GM12878 (cell line): ENCODE measurements at regions not wholly inside any gene's neighbourhood (a gene's known extent, or its start where the extent isn't known, plus 50 kb on each side); places are given as distances from the start of the nearest gene placed in this dataset.

ENCODE experiments used
- ATAC-seq: fragments of 200-7000 bp; cut with Tn5 transposase; 3 replicates; pipeline ENCODE4 v1.9.1; 2020; ENCODE audit warnings: mild to moderate bottlenecking, moderate library complexity
- BruUV-seq: library from RNA; stranded (reverse); fragments of 400-500 nt; replicated peaks from 2 replicates; lab custom pipeline; 2021; lab: Mats Ljungman, UMichigan
- CTCF ChIA-PET: fragments of 300-600 bp; sonication (Branson Sonifier 250); formaldehyde crosslinking; extraction: SDS; loops from one replicate; lab custom pipeline; 2021; ENCODE audit warnings: inconsistent platforms; lab: Yijun Ruan, JAX
- POLR2A ChIA-PET: fragments of 350-600 bp; formaldehyde crosslinking; extraction: SDS; loops from one replicate; lab custom pipeline; 2021; ENCODE audit warnings: inconsistent platforms; lab: Charles Lee
- RAD21 ChIA-PET: fragments of 300-600 bp; sonication (Branson Sonifier 250); formaldehyde crosslinking; loops from one replicate; lab custom pipeline; 2023; ENCODE audit warnings: antibody characterized with exemption; ENCODE audit not compliant: unreplicated experiment; lab: Charles Lee
- SMC1A ChIA-PET: fragments of 300-600 bp; sonication (Branson Sonifier 250); formaldehyde crosslinking; loops from one replicate; lab custom pipeline; 2023; ENCODE audit not compliant: unreplicated experiment, uncharacterized antibody; lab: Charles Lee
- DNase-seq: peaks from one replicate; pipeline ENCODE4 v3.0.0-alpha.2; 2011; ENCODE audit warnings: low read depth, low spot score
- FAIRE-seq: peaks from 3 replicates; lab custom pipeline; 2011; peaks lifted over from hg19 to GRCh38; lab: Jason Lieb, UNC
- H2AFZ ChIP-seq: 2 replicates; pipeline ENCODE4 v1.6.0; 2011; ENCODE audit warnings: low read depth, low read length, control low read depth; ENCODE audit not compliant: control insufficient read depth
- H3K27ac ChIP-seq: 2 replicates; pipeline ENCODE4 v1.5.1; 2011; ENCODE audit warnings: control low read depth; ENCODE audit not compliant: control insufficient read depth, insufficient read depth
- H3K27me3 ChIP-seq, 2 experiments: replicated peaks in 1 of 2; 2 replicates each; pipeline versions ENCODE4 v1.6.0 to v1.6.1; 2011; ENCODE audit warnings: low read length in 1 of 2; ENCODE audit not compliant: control insufficient read depth in 2 of 2, insufficient read depth in 2 of 2
- H3K36me3 ChIP-seq, 2 experiments: 2 replicates each; pipeline ENCODE4 v1.5.1; 2011; ENCODE audit warnings: low read length in 1 of 2; ENCODE audit not compliant: control insufficient read depth in 2 of 2, insufficient read depth in 2 of 2
- H3K4me1 ChIP-seq: 2 replicates; pipeline ENCODE4 v1.6.1; 2011; ENCODE audit warnings: mild to moderate bottlenecking, low read length, moderate library complexity, mixed read lengths; ENCODE audit not compliant: control insufficient read depth, insufficient read depth
- H3K4me2 ChIP-seq: 2 replicates; pipeline ENCODE4 v1.6.0; 2011; ENCODE audit warnings: control low read depth; ENCODE audit not compliant: control insufficient read depth, insufficient read depth
- H3K4me3 ChIP-seq: fragments of 200-600 bp; sonication (generic); 2 replicates; pipeline ENCODE4 v1.5.1; 2016
- H3K79me2 ChIP-seq: 2 replicates; pipeline ENCODE4 v1.6.0; 2011; ENCODE audit warnings: low read length; ENCODE audit not compliant: control insufficient read depth, insufficient read depth
- H3K9ac ChIP-seq: 2 replicates; pipeline ENCODE4 v1.8.0; 2011; ENCODE audit warnings: low read length, control low read depth, mixed read lengths; ENCODE audit not compliant: control insufficient read depth, insufficient read depth
- H3K9me3 ChIP-seq: replicated peaks from 3 replicates; pipeline ENCODE4 v1.5.1; 2011; ENCODE audit warnings: mild to moderate bottlenecking, low read length; ENCODE audit not compliant: control insufficient read depth, insufficient read depth
- H4K20me1 ChIP-seq: 2 replicates; pipeline ENCODE4 v1.6.0; 2011; ENCODE audit not compliant: control insufficient read depth, insufficient read depth
- BCL3 ChIP-seq: IDR thresholded peaks from 2 replicates; pipeline ENCODE4 v1.6.1; 2011; ENCODE audit warnings: borderline replicate concordance, low read depth, mild to moderate bottlenecking, moderate library complexity, low read length; ENCODE audit not compliant: insufficient read depth, poor library complexity, severe bottlenecking
- CTCF ChIP-seq, 3 experiments: IDR thresholded peaks in 2 of 3; conservative IDR thresholded peaks in 1 of 3; 2 replicates each; pipeline ENCODE4 v1.5.1; 2011; ENCODE audit warnings: low read depth in 3 of 3, low read length in 3 of 3, mild to moderate bottlenecking in 3 of 3, control low read depth in 2 of 3, moderate library complexity in 2 of 3, inconsistent platforms in 1 of 3, mixed read lengths in 1 of 3; ENCODE audit not compliant: control insufficient read depth in 2 of 3, insufficient read depth in 1 of 3; ENCODE audit errors: extremely low read depth in 1 of 3
- FOXM1 ChIP-seq: IDR thresholded peaks from 2 replicates; pipeline ENCODE4 v1.6.1; 2012; ENCODE audit warnings: low read depth, mild to moderate bottlenecking, inconsistent platforms, low read length, moderate library complexity
- GATAD2B ChIP-seq: fragments of 450-650 bp; conservative IDR thresholded peaks from 2 replicates; pipeline ENCODE4 v1.6.1; 2017; ENCODE audit warnings: low read depth, mild to moderate bottlenecking, moderate library complexity
- HCFC1 ChIP-seq: fragments of 150-350 bp; IDR thresholded peaks from 2 replicates; pipeline ENCODE4 v1.6.1; 2014; ENCODE audit warnings: low read length
- HDAC2 ChIP-seq: fragments of 200-600 bp; sonication (generic); IDR thresholded peaks from 2 replicates; pipeline ENCODE4 v1.6.1; 2017
- IRF4 ChIP-seq: IDR thresholded peaks from 2 replicates; pipeline ENCODE4 v1.6.1; 2011; ENCODE audit warnings: low read depth, low read length
- KDM1A ChIP-seq: fragments of 200-600 bp; sonication (generic); IDR thresholded peaks from 2 replicates; pipeline ENCODE4 v1.6.1; 2016; ENCODE audit warnings: borderline replicate concordance
- LARP7 ChIP-seq: fragments of 450-650 bp; IDR thresholded peaks from 2 replicates; pipeline ENCODE4 v1.6.1; 2017; ENCODE audit warnings: mild to moderate bottlenecking
- MEF2A ChIP-seq: IDR thresholded peaks from 2 replicates; pipeline ENCODE4 v1.6.1; 2011; ENCODE audit warnings: low read depth, mild to moderate bottlenecking, low read length, moderate library complexity; ENCODE audit not compliant: insufficient read depth
- NFYB ChIP-seq: IDR thresholded peaks from 2 replicates; pipeline ENCODE4 v1.6.1; 2011; ENCODE audit warnings: low read depth, mild to moderate bottlenecking, low read length, improper control_type of control experiment, moderate library complexity; ENCODE audit not compliant: insufficient read depth
- RB1 ChIP-seq: fragments of 450-650 bp; formaldehyde crosslinking; IDR thresholded peaks from 2 replicates; pipeline ENCODE4 v1.6.1; 2017; ENCODE audit warnings: mild to moderate bottlenecking, borderline replicate concordance
- REST ChIP-seq: IDR thresholded peaks from 2 replicates; pipeline ENCODE4 v1.6.1; 2012; ENCODE audit warnings: mild to moderate bottlenecking, low read depth, low read length
- RFX5 ChIP-seq: IDR thresholded peaks from 2 replicates; pipeline ENCODE4 v1.6.1; 2011; ENCODE audit warnings: low read depth, low read length, improper control_type of control experiment
- SUZ12 ChIP-seq: fragments of 200-600 bp; sonication (generic); IDR thresholded peaks from one replicate; pipeline ENCODE4 v1.6.1; 2018; ENCODE audit warnings: antibody characterized with exemption, mild to moderate bottlenecking; ENCODE audit not compliant: unreplicated experiment
- ZNF384 ChIP-seq: IDR thresholded peaks from 2 replicates; pipeline ENCODE4 v1.6.1; 2012; ENCODE audit warnings: low read depth, mild to moderate bottlenecking, low read length, improper control_type of control experiment, borderline replicate concordance
- WGBS: methylation state at CpG from one replicate; pipeline ENCODE4 v1.1.6; 2016; ENCODE audit warnings: low lambda C conversion rate; ENCODE audit not compliant: insufficient replicate concordance, insufficient coverage; ENCODE audit errors: missing lambda C conversion rate; 5-methylcytosine and 5-hydroxymethylcytosine counted together
- in situ Hi-C: fragments of 300-500 bp; cut with MboI; formaldehyde crosslinking; loops from 9 replicates; pipeline ENCODE4 v1.14.3; 2018; ENCODE audit warnings: mixed read lengths
- intact Hi-C: fragments of 100-400 bp; cut with micrococcal nuclease; formaldehyde crosslinking; loops from one replicate; pipeline ENCODE4 v1.14.2; 2022; ENCODE audit not compliant: unreplicated experiment

- Histone ChIP-seq H3K27me3 (no peaks in the 10 kb centered on the region; a peak in 1 of 4 replicates), H3K4me3 (no peak overlapping the region), H3K9ac (no peak overlapping the region), H3K27ac (no peak overlapping the region), H3K4me1 (no peaks in the 10 kb centered on the region), H3K79me2 (no peaks in the 10 kb centered on the region), H2AFZ (no peak overlapping the region), H3K36me3 (no peaks in the 10 kb centered on the region), H3K4me2 (no peak overlapping the region), H3K9me3 (no peaks in the 10 kb centered on the region), H4K20me1 (no peaks in the 10 kb centered on the region)
- no peak for DNase-seq
- no TSS peak for BruUV-seq
- ATAC-seq: no peak
- POLR2A ChIA-PET: no interaction called here
- CTCF ChIA-PET: interaction anchor here (0.6 to 12.1 kb wide), 9 partner anchors 9 to 800 kb away, joined by 3 to 133 read pairs (median 5); no protein-coding TSS in a partner anchor
- in situ Hi-C loops (no loop called here), intact Hi-C loops (no loop called here)
- RAD21 ChIA-PET: interaction anchor here (0.7 to 1.7 kb wide), 3 partner anchors 361 to 514 kb away, joined by 3 to 8 read pairs (median 3); no protein-coding TSS in a partner anchor
- no peak for FAIRE-seq
- TF ChIP-seq RFX5 (no peak), HDAC2 (no peak), ZNF384 (no peak), MEF2A (no peak), FOXM1 (no peak), SUZ12 (no peak), HCFC1 (no peak), IRF4 (no peak), NFYB (no peak), REST (no peak), KDM1A (no peak), GATAD2B (no peak), BCL3 (no peak), CTCF (IDR thresholded peaks at IDR 0.05 in 2 of 3, conservative IDR thresholded peaks at IDR 0.05 in 1 of 3; ENCODE audit: control insufficient read depth in 2 of 3, extremely low read depth in 1 of 3, insufficient read depth in 1 of 3, low read depth in 3 of 3, low read length in 3 of 3) (no peak), RB1 (no peak), LARP7 (no peak)
- 0% methylated on average over 1 of the region's 1 CpG for WGBS
- SMC1A ChIA-PET: interaction anchor here (1.1 to 2.7 kb wide), 7 partner anchors 10 to 464 kb away, joined by 3 to 15 read pairs (median 5); no protein-coding TSS in a partner anchor
Observed at GRCh38 chr6:134637847-134638437, 312.0 kb downstream of the ALDH8A1 start.
